ENCODE measurements at regions not wholly inside any gene's neighbourhood (a gene's known extent, or its start where the extent isn't known, plus 50 kb on each side); places are given as distances from the start of the nearest gene placed in this dataset.
A peak's percentile ranks its signal among the peaks of the same experiment; 100 is the strongest.

- Histone ChIP-seq H3K27ac (ENCODE audit: low read length) (no peak overlapping the region), H3K36me3 (replicated peaks; ENCODE audit: low read depth, low read length) (no peaks in the 10 kb centered on the region)
Measured at GRCh38 chr12:60101715-60102114, 505.9 kb downstream of the SLC16A7 start.

GRCh38 chr12:60106214-60106613 is 510.4 kb downstream of the SLC16A7 start:
- Histone ChIP-seq H3K4me1 (ENCODE audit: low read length) (no peaks in the 10 kb centered on the region), H2AFZ (ENCODE audit: low read depth, low read length) (no peak overlapping the region), H3K4me3 (ENCODE audit: low read length) (no peak overlapping the region), H3K4me2 (ENCODE audit: low read length) (no peak overlapping the region), H3K36me3 (replicated peaks; ENCODE audit: low read depth, low read length) (no peaks in the 10 kb centered on the region), H3K27ac (ENCODE audit: low read length) (no peak overlapping the region), H3K9ac (ENCODE audit: low read length) (no peak overlapping the region), H3K9me3 (ENCODE audit: insufficient read depth, low read length) (no peaks in the 10 kb centered on the region), H3K79me2 (ENCODE audit: low read length) (no peaks in the 10 kb centered on the region), H4K20me1 (ENCODE audit: insufficient read depth, low read length) (no peaks in the 10 kb centered on the region), H3K27me3 (ENCODE audit: low read depth, low read length) (no peaks in the 10 kb centered on the region)
- TF ChIP-seq EZH2phosphoT487 (IDR thresholded peaks at IDR 0.05; ENCODE audit: low read depth): no peak
- TF ChIP-seq, protein P1, sequence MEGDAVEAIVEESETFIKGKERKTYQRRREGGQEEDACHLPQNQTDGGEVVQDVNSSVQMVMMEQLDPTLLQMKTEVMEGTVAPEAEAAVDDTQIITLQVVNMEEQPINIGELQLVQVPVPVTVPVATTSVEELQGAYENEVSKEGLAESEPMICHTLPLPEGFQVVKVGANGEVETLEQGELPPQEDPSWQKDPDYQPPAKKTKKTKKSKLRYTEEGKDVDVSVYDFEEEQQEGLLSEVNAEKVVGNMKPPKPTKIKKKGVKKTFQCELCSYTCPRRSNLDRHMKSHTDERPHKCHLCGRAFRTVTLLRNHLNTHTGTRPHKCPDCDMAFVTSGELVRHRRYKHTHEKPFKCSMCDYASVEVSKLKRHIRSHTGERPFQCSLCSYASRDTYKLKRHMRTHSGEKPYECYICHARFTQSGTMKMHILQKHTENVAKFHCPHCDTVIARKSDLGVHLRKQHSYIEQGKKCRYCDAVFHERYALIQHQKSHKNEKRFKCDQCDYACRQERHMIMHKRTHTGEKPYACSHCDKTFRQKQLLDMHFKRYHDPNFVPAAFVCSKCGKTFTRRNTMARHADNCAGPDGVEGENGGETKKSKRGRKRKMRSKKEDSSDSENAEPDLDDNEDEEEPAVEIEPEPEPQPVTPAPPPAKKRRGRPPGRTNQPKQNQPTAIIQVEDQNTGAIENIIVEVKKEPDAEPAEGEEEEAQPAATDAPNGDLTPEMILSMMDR (IDR thresholded peaks at IDR 0.05; ENCODE audit: low read depth, low read length): peak; percentile 44

More at GRCh38 chr12:60101715-60102114, 505.9 kb downstream of the SLC16A7 start:
- no peak overlapping the region for H2AFZ ChIP-seq (ENCODE audit: low read depth, low read length)
- H3K4me3 ChIP-seq (ENCODE audit: low read length): no peak overlapping the region
- TF ChIP-seq, protein P1 (IDR thresholded peaks at IDR 0.05; ENCODE audit: low read depth, low read length): no peak
- TF ChIP-seq EZH2phosphoT487 (IDR thresholded peaks at IDR 0.05; ENCODE audit: low read depth): no peak
- H3K79me2 ChIP-seq (ENCODE audit: low read length): no peaks in the 10 kb centered on the region
- H3K4me1 ChIP-seq (ENCODE audit: low read length): no peaks in the 10 kb centered on the region
- no peaks in the 10 kb centered on the region for H4K20me1 ChIP-seq (ENCODE audit: insufficient read depth, low read length)
- no peaks in the 10 kb centered on the region for H3K27me3 ChIP-seq (ENCODE audit: low read depth, low read length)
- H3K9ac ChIP-seq (ENCODE audit: low read length): no peak overlapping the region
- H3K9me3 ChIP-seq (ENCODE audit: insufficient read depth, low read length): no peaks in the 10 kb centered on the region
- no peak overlapping the region for H3K4me2 ChIP-seq (ENCODE audit: low read length)

GRCh38 chr12:60107992-60108391 is 512.2 kb downstream of the SLC16A7 start:
- H4K20me1 ChIP-seq (ENCODE audit: insufficient read depth, low read length): no peaks in the 10 kb centered on the region
- no peak overlapping the region for H3K27ac ChIP-seq (ENCODE audit: low read length)
- no peak overlapping the region for H3K9ac ChIP-seq (ENCODE audit: low read length)
- no peaks in the 10 kb centered on the region for H3K27me3 ChIP-seq (ENCODE audit: low read depth, low read length)
- no peaks in the 10 kb centered on the region for H3K36me3 ChIP-seq (replicated peaks; ENCODE audit: low read depth, low read length)
- no peak overlapping the region for H3K4me2 ChIP-seq (ENCODE audit: low read length)
- H3K79me2 ChIP-seq (ENCODE audit: low read length): no peaks in the 10 kb centered on the region
- no peaks in the 10 kb centered on the region for H3K4me1 ChIP-seq (ENCODE audit: low read length)
- H2AFZ ChIP-seq (ENCODE audit: low read depth, low read length): no peak overlapping the region
- H3K9me3 ChIP-seq (ENCODE audit: insufficient read depth, low read length): no peaks in the 10 kb centered on the region
- TF ChIP-seq EZH2phosphoT487 (IDR thresholded peaks at IDR 0.05; ENCODE audit: low read depth): no peak
- TF ChIP-seq, protein P1 (IDR thresholded peaks at IDR 0.05; ENCODE audit: low read depth, low read length): no peak
- H3K4me3 ChIP-seq (ENCODE audit: low read length): no peak overlapping the region

GRCh38 chr12:60112063-60112462 is 516.2 kb downstream of the SLC16A7 start:
- H3K9ac ChIP-seq (ENCODE audit: low read length): no peak overlapping the region
- H3K79me2 ChIP-seq (ENCODE audit: low read length): no peaks in the 10 kb centered on the region
- no peaks in the 10 kb centered on the region for H3K9me3 ChIP-seq (ENCODE audit: insufficient read depth, low read length)
- H3K4me3 ChIP-seq (ENCODE audit: low read length): no peak overlapping the region
- no peaks in the 10 kb centered on the region for H3K4me1 ChIP-seq (ENCODE audit: low read length)
- H3K36me3 ChIP-seq (replicated peaks; ENCODE audit: low read depth, low read length): no peaks in the 10 kb centered on the region
- H2AFZ ChIP-seq (ENCODE audit: low read depth, low read length): no peak overlapping the region
- no peak overlapping the region for H3K27ac ChIP-seq (ENCODE audit: low read length)
- TF ChIP-seq, protein P1 (IDR thresholded peaks at IDR 0.05; ENCODE audit: low read depth, low read length): no peak
- TF ChIP-seq EZH2phosphoT487 (IDR thresholded peaks at IDR 0.05; ENCODE audit: low read depth): no peak
- H4K20me1 ChIP-seq (ENCODE audit: insufficient read depth, low read length): no peaks in the 10 kb centered on the region
- no peak overlapping the region for H3K4me2 ChIP-seq (ENCODE audit: low read length)
- H3K27me3 ChIP-seq (ENCODE audit: low read depth, low read length): no peaks in the 10 kb centered on the region

All from OCI-LY3 (cell line).